GM18499 (cell line): ENCODE measurements at regions not wholly inside any gene's neighbourhood (a gene's known extent, or its start where the extent isn't known, plus 50 kb on each side); places are given as distances from the start of the nearest gene placed in this dataset.

Experiments
- ATAC-seq: cut with Tn5 transposase; IDR thresholded peaks from one replicate; pipeline ENCODE4 v1.9.1; 2021; ENCODE audit warnings: moderate number of reproducible peaks; ENCODE audit not compliant: insufficient read depth, unreplicated experiment

DNA sequence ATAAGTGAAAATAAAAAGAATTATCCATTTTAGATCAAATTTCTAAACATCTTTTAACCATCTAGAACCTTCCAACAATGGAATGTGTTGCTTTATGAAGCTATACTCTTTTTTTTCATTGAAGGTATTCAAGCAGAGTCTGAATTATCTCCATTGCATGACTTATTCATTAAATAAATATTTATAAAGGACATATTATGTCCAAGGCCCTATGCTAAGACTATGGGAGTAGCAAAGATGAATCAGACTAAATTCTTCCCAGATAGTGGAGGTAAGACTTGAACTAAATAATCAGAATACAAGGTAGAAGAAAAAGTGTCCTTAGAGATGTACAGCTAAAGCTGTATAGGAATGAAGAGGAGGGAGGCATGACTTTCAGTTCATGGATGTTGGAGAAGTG lies 215.5 kb upstream of the RGMB start:
- ATAC-seq = no peak

- ATAC-seq = no peak
Observed at GRCh38 chr5:98563885-98564653, 209.4 kb upstream of the RGMB start.

GRCh38 chr5:98564836-98565235 lies 208.6 kb upstream of the RGMB start:
- no peak for ATAC-seq

- no peak for ATAC-seq
Observed at GRCh38 chr5:98568336-98568735, 205.1 kb upstream of the RGMB start.

GRCh38 chr5:98569288-98569687 lies 204.2 kb upstream of the RGMB start:
- ATAC-seq = no peak

- ATAC-seq = no peak
Observed at GRCh38 chr5:98570010-98570409, 203.5 kb upstream of the RGMB start.

- no peak for ATAC-seq
Observed at GRCh38 chr5:98570661-98571191, 202.7 kb upstream of the RGMB start.

DNA sequence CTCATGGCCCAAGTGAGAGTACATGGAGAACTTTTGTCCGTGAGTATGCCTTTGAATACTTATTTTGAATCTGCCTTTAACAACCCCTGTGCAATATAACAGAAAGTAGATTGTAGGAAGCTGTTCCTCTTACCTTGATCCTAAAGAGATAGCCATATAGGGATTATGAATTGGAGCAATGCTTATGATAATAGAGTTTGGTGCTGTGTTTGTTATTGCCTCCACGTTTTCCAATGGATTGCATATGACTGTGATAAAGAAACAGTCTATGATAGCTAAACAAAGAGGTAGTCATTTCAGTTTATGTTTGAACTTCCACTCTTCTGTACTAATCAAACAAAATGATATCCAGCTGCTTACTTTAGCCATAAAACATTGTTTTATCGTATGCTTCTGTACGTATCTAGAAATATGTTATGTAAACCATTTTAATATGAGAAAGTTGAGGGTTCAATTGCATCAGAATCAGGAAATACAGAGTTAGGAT lies 199.6 kb upstream of the RGMB start:
- ATAC-seq = no peak

GRCh38 chr5:98576275-98576674 lies 197.2 kb upstream of the RGMB start:
- ATAC-seq = no peak

GRCh38 chr5:98578438-98578837 lies 195.0 kb upstream of the RGMB start:
- ATAC-seq = no peak

DNA sequence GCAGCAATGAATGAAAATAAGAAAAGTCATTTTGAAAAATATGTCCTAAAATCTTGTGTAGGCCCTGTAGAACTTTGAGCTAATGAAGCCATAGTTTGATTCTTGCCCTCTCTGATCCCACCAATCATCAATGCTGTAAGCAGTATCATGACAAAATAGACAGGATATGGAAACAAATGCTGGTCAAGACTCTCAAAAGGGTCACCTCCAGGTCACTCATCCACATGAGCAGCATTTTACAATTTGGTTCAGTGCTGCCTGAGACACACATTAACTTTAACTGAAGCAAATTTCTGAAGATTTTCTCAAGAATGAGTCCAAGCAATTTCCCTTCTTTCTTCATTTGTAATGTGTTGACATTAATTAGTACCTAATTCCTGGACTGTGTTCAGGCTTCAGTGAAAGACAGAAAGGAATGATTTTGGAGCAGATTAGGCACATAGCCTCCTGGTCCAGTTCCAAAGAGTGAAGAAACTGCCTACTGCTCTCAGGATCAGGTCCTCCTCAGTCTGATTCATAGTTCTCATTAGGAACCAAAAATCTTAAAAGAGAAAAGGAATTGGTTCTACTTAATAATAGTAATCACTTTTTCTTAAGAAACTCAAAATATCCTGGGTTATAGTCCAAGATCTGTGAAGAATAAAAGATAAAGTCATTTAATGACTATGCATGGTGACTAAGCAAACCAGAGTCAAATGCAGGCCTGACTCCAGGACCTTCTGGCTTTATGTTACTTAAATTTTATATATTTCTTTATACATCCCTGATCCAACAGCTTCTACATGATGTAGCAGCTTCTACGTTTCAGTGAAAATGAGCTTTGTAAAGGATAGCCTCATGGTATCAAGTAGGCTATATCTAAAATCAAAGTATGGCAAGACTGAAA lies 192.1 kb upstream of the RGMB start:
- ATAC-seq = no peak

DNA sequence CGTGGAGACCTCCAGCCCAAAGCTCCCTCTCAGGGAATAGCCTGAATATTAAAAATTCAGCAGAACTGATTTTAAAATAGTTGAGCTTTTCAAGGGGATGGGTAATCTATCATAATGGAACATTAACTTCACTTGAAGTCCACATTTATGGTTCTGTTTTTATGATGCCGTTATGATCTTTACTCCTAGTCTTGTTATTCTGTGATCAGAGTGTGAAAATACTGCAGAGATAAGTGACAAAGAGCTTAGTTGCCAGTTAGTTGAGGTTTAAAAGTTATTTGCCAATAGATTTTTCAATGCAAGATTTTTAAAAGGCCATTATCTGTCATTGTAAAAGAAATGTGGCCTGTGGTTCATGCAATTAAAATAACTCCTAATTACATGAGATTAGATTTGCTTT lies 189.9 kb upstream of the RGMB start:
- ATAC-seq = no peak

DNA sequence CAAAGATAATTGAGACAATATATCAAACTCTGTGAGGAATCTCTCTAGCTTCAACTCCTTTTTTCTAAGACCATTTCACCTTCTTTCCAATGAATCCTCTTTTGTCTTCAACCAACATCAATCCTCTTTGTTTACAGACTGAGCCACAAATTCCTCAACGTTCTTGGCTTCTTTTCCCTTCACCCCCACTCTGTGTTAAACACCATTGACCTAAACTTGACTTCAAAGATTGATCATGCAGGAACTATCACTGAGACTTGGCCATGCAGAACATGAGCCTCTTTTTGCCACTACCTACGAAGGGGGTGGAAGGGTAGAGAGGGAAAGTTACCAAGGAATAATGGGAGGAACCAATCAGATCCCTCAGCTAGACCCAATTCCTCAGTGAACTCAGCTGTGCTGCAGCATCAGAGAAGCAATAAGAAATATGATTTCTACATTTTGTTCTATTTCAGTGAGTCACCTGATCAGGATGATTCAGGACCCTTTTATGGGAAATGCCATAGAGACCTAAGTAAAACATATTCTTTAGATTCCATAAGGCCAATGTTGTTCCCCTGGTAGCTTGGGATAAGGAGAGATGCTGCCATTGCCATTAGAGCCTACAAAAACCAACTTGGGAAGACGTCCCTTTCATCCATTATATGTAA lies 187.7 kb upstream of the RGMB start:
- ATAC-seq = no peak

DNA sequence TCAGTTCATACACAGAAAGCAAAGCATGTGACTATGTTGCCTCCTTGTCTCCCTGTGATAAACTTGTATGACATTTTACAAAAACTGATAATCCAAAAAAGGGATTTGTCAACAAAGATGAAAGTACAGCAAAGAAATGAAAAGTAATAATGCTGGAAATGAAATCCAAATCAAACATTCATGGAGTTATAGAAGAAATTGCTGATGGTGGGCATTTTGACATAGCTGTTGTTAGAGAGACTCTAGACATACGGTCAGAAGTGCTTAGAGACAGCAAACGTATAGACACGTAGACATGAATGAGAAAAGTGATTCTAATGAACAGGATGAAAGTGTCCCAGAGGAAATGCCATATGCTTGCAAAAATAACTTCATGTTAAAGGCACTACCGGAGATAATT lies 186.9 kb upstream of the RGMB start:
- no peak for ATAC-seq

GRCh38 chr5:98587166-98587565 lies 186.3 kb upstream of the RGMB start:
- no peak for ATAC-seq

DNA sequence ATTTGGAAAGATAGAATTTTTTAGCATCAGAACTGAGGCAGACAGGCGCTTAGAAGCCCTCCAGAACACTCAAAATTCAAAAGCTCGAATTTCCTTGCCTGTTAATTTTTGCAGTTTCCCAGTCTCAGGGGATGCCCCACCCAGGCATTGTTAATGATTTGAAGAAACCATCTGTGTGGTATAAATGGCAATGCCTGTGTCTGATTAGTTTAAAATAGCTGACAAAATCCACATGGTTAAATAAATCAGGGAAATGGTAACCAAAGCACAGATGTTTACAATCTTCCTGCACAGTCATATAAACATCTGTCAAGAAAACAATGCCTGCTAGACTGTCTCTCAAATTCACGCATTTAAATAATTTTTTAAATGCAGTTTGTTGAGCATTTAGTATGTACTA lies 185.2 kb upstream of the RGMB start:
- ATAC-seq = no peak

DNA sequence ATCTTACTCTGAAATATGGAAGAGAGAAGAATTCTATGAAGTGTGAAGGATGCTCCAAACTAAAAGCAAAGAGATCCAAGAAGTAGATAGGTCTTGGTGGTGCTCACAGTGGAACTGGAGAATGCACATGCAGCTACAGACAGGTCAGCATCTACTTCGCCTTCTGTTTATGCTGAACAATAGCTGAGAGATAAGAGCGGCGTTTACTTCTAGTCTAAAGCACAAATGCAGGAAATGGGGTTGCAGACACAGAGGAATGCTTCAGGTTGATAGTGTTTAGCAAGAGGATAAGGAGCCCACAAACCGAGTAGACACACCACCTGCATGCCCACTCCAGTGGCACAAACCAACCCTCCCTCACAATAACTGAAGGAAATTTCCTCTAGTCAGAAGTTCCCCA lies 180.0 kb upstream of the RGMB start:
- no peak for ATAC-seq

DNA sequence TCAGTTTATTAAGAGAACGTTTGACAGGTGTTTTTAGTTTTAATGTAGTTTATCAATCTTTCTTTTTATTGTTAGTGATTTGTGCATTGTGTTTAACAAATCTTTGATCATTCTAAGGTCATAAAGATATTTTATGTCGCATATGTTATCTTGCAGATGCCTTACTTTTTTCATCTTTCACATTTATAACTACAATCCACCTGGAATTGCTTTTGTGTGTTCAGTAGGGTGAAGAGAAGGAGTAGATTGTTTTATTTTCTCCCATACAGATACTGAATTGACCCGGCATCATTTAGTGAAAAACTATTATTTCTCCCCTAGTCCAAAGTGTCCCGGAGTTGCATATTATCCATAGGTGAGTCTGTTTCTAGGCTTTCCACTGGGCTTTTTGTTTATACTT lies 179.4 kb upstream of the RGMB start:
- ATAC-seq = no peak

DNA sequence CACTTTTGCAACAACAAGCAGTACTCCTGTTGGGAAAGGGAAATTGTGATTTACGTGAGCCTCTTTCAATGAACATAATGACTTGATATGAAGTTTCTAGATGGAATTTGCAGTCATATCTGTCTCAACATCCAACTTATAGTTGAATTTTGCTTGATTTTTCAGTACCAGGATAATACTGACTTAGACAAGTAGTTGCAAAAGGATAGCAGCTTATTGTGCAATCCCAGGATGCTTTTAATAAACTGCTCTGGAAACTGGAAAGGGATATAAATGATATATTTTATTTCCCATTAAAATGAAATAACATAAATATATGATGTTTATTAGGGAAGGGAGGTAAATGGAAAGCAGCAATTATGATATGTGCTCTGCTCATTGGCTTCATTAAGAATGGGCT lies 174.4 kb upstream of the RGMB start:
- ATAC-seq = no peak

- ATAC-seq = peak; percentile 53
Observed at GRCh38 chr5:98602534-98603112, 170.8 kb upstream of the RGMB start.
